ENCODE measurements at regions not wholly inside any gene's neighbourhood (a gene's known extent, or its start where the extent isn't known, plus 50 kb on each side); places are given as distances from the start of the nearest gene placed in this dataset.

DNA sequence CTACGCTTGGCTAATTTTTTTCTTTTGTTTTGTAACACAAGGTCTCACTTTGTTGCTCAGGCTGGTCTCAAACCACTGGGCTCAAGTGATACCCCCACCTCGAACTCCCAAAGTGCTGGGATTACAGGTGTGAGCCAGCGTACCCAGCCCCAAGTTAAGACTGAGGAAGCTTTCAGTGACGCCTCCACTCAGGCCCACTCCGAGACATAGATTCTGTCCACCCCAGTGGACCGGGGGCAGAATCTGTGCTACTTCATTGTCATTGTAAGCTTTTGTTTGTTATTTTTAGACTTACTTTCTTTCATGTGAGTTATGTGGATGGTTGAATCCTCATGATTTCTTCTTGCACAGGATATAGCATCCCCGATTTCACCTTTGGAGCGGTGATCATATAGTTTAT is 156.9 kb upstream of the TSHZ3 start:
- WGBS, 2 donors = 73 to 78% methylated on average over 8 of the region's 8 CpGs
- TF ChIP-seq CTCF (IDR thresholded peaks at IDR 0.05) = no peak
- no peak for TF ChIP-seq POLR2A (IDR thresholded peaks at IDR 0.05)
- Histone ChIP-seq H3K4me1 (no peaks in the 10 kb centered on the region), H3K27me3 (no peaks in the 10 kb centered on the region), H3K4me3 (no peak overlapping the region), H3K9me3 (no peaks in the 10 kb centered on the region), H3K36me3 (no peaks in the 10 kb centered on the region), H3K27ac (no peak overlapping the region)
- DNase-seq = no peak
- intact Hi-C loops (cut with DNase I) = no loop called here

- H3K27ac ChIP-seq = no peak overlapping the region
- no peak for DNase-seq
- WGBS, 2 donors = 75 to 88% methylated on average over 9 to 10 of the region's 10 CpGs
- TF ChIP-seq POLR2A (IDR thresholded peaks at IDR 0.05) = no peak
- TF ChIP-seq CTCF (IDR thresholded peaks at IDR 0.05) = no peak
- no peaks in the 10 kb centered on the region for H3K4me1 ChIP-seq
- no peaks in the 10 kb centered on the region for H3K9me3 ChIP-seq
- no peaks in the 10 kb centered on the region for H3K27me3 ChIP-seq
- intact Hi-C loops (cut with DNase I) = no loop called here
- no peak overlapping the region for H3K4me3 ChIP-seq
- H3K36me3 ChIP-seq = no peaks in the 10 kb centered on the region
These were observed 161.4 kb upstream of the TSHZ3 start for GRCh38 chr19:31510635-31511034.

DNA sequence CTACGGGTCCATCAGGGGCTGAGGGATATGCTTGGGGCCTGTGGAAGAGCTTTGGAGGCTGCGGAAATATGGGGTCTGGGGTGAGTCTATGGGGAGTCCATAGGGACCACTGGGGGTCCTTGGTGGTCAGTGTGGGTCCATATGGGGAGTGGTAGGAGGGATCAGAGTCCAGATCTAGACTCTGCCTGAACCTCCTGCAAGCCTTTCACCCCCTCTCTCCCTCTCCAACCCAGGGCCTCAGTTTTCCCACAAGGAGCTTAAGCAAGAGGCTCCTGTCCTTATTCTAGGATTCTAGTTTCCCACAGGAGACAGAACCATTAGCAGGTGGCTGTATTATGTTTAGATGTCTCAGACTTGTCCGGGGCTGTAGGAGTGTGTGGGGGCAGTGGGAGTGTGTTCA is 161.9 kb upstream of the TSHZ3 start:
- H3K27me3 ChIP-seq = no peaks in the 10 kb centered on the region
- 81 to 85% methylated on average over 2 to 3 of the region's 3 CpGs for WGBS, 2 donors
- H3K27ac ChIP-seq = no peak overlapping the region
- intact Hi-C loops (cut with DNase I) = no loop called here
- no peak overlapping the region for H3K4me3 ChIP-seq
- no peak for TF ChIP-seq POLR2A (IDR thresholded peaks at IDR 0.05)
- no peak for TF ChIP-seq CTCF (IDR thresholded peaks at IDR 0.05)
- no peaks in the 10 kb centered on the region for H3K4me1 ChIP-seq
- H3K9me3 ChIP-seq = no peaks in the 10 kb centered on the region
- H3K36me3 ChIP-seq = no peaks in the 10 kb centered on the region
- no peak for DNase-seq

GRCh38 chr19:31511696-31512095 is 162.5 kb upstream of the TSHZ3 start:
- TF ChIP-seq POLR2A (IDR thresholded peaks at IDR 0.05) = no peak
- no peak for TF ChIP-seq CTCF (IDR thresholded peaks at IDR 0.05)
- H3K4me1 ChIP-seq = no peaks in the 10 kb centered on the region
- H3K27me3 ChIP-seq = no peaks in the 10 kb centered on the region
- H3K36me3 ChIP-seq = no peaks in the 10 kb centered on the region
- H3K27ac ChIP-seq = no peak overlapping the region
- 80 to 82% methylated on average over 5 of the region's 5 CpGs for WGBS, 2 donors
- no peak overlapping the region for H3K4me3 ChIP-seq
- intact Hi-C loops (cut with DNase I) = no loop called here
- no peaks in the 10 kb centered on the region for H3K9me3 ChIP-seq
- no peak for DNase-seq

- Histone ChIP-seq H3K4me1 (no peaks in the 10 kb centered on the region), H3K27me3 (no peaks in the 10 kb centered on the region), H3K4me3 (no peak overlapping the region), H3K36me3 (no peaks in the 10 kb centered on the region), H3K27ac (no peak overlapping the region), H3K9me3 (no peaks in the 10 kb centered on the region)
- intact Hi-C loops (cut with DNase I) = no loop called here
- 73% methylated on average over 6 of the region's 10 CpGs for WGBS, 2 donors
- no peak for DNase-seq
- TF ChIP-seq POLR2A (IDR thresholded peaks at IDR 0.05) = no peak
These were observed 163.1 kb upstream of the TSHZ3 start for GRCh38 chr19:31512181-31512970.

DNA sequence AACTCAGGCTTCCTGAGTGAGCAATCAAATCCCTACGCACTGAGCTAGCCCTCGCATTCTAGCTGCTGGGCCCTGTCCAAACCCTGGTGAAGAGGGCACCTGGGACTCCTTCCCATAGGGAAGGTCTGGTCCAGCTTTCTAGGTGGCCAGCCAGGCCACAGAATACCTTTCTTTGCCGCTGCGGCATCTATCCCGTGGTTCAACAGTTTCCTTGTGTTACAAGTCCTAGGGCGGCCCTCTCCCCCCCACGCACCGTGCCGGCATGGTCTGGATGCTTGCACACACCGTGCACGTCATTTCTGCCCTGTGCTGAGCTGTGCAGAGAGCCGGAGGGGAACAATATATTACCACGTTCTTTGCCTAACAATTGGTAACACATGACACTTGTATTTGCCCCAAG is 164.6 kb upstream of the TSHZ3 start:
- DNase-seq = no peak
- H3K27ac ChIP-seq = no peak overlapping the region
- no peaks in the 10 kb centered on the region for H3K36me3 ChIP-seq
- intact Hi-C loops (cut with DNase I) = no loop called here
- TF ChIP-seq POLR2A (IDR thresholded peaks at IDR 0.05) (no peak), CTCF (IDR thresholded peaks at IDR 0.05) (no peak)
- WGBS, 2 donors = 72 to 81% methylated on average over 8 to 13 of the region's 13 CpGs
- H3K4me3 ChIP-seq = no peak overlapping the region
- no peaks in the 10 kb centered on the region for H3K4me1 ChIP-seq
- no peaks in the 10 kb centered on the region for H3K27me3 ChIP-seq
- H3K9me3 ChIP-seq = no peaks in the 10 kb centered on the region
